Activated naive CD8-positive, alpha-beta T cell treated with anti-CD3 and anti-CD28 coated beads, Interleukin-2, amount 50 U/mL, for 24 hours (primary cell): ENCODE measurements at regions not wholly inside any gene's neighbourhood (a gene's known extent, or its start where the extent isn't known, plus 50 kb on each side); places are given as distances from the start of the nearest gene placed in this dataset.

Source experiments
- ATAC-seq: fragments of 150-1000 bp; cut with Tn5 transposase; one replicate; pipeline ENCODE4 v1.10.0; 2021
- DNase-seq: peaks from one replicate; pipeline ENCODE4 v3.0.0; 2021
- H3K27ac Mint-ChIP-seq: one replicate; pipeline ENCODE4 v1.8.0; 2021; ENCODE audit warnings: mild to moderate bottlenecking, mixed read lengths
- H3K27me3 Mint-ChIP-seq: one replicate; pipeline ENCODE4 v1.8.0; 2021; ENCODE audit warnings: mixed read lengths
- H3K36me3 Mint-ChIP-seq: one replicate; pipeline ENCODE4 v1.8.0; 2021; ENCODE audit warnings: low read depth, mixed read lengths
- H3K4me1 Mint-ChIP-seq: one replicate; pipeline ENCODE4 v1.8.0; 2021; ENCODE audit warnings: mixed read lengths
- H3K4me3 Mint-ChIP-seq: one replicate; pipeline ENCODE4 v1.8.0; 2021; ENCODE audit warnings: mild to moderate bottlenecking, moderate library complexity, mixed read lengths
- H3K9me3 Mint-ChIP-seq: one replicate; pipeline ENCODE4 v1.8.0; 2021; ENCODE audit warnings: mixed read lengths

DNA sequence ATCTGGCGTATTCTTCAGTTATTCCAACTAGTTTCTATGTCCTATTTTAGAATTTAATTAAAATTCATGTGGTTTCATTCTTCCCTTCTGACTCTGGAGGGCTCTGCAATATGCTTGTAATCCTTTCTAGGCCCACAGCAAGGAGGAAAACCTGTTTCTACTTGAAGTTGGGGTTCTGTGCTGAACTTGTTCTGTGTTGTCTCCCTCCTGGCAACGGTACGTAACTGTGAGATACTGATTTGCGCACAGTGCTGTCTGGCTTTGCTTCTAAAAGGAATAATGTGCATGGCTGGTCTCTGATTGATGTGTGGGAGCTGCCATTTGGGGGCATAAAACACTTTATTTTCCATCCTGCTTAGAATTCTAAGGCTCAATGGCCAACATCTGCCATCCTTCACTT lies 81.7 kb downstream of the NABP1 start:
- DNase-seq (no peak), ATAC-seq (no peak)
- H3K9me3 Mint-ChIP-seq: no peaks in the 10 kb centered on the region
- H3K36me3 Mint-ChIP-seq: no peaks in the 10 kb centered on the region
- H3K4me3 Mint-ChIP-seq: no peak overlapping the region
- peaks cover 11% of the 10 kb centered on the region for H3K27me3 Mint-ChIP-seq
- H3K4me1 Mint-ChIP-seq: peaks cover 6% of the 10 kb centered on the region
- no peak overlapping the region for H3K27ac Mint-ChIP-seq

GRCh38 chr2:191760655-191761262 lies 82.8 kb downstream of the NABP1 start:
- Mint-ChIP-seq H3K27ac (no peak overlapping the region), H3K4me3 (no peak overlapping the region), H3K4me1 (peaks cover 6% of the 10 kb centered on the region), H3K36me3 (no peaks in the 10 kb centered on the region), H3K27me3 (peaks cover 11% of the 10 kb centered on the region), H3K9me3 (no peaks in the 10 kb centered on the region)
- ATAC-seq (no peak), DNase-seq (no peak)

GRCh38 chr2:191773136-191773535 lies 73.8 kb downstream of the CAVIN2 start:
- H3K9me3 Mint-ChIP-seq: peaks cover 9% of the 10 kb centered on the region
- no peaks in the 10 kb centered on the region for H3K4me1 Mint-ChIP-seq
- no peak overlapping the region for H3K4me3 Mint-ChIP-seq
- no peak for ATAC-seq
- no peak overlapping the region for H3K27ac Mint-ChIP-seq
- DNase-seq: no peak
- no peaks in the 10 kb centered on the region for H3K36me3 Mint-ChIP-seq
- H3K27me3 Mint-ChIP-seq: peaks cover 1% of the 10 kb centered on the region

DNA sequence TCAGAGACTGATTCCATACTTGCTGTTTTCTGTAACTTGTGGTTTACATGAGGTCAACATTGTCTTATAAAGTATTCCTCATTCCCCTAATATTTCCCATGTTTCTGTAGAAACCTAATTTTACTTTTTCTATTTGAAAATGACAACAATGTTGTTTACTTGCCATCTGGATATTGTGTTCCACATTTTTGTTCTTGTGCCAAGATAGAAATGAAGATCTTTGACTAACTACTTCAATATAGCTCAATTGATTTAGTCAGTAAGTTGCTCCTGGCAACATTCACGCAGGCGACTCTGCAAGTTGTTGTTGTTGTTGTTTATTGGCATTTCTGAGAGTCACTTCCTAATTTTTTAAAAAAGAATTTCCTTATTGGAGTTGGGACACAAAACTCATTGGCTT lies 69.5 kb downstream of the CAVIN2 start:
- DNase-seq (no peak), ATAC-seq (no peak)
- H3K9me3 Mint-ChIP-seq: peaks cover 9% of the 10 kb centered on the region
- H3K36me3 Mint-ChIP-seq: no peaks in the 10 kb centered on the region
- no peak overlapping the region for H3K27ac Mint-ChIP-seq
- no peaks in the 10 kb centered on the region for H3K27me3 Mint-ChIP-seq
- H3K4me1 Mint-ChIP-seq: no peaks in the 10 kb centered on the region
- no peak overlapping the region for H3K4me3 Mint-ChIP-seq

DNA sequence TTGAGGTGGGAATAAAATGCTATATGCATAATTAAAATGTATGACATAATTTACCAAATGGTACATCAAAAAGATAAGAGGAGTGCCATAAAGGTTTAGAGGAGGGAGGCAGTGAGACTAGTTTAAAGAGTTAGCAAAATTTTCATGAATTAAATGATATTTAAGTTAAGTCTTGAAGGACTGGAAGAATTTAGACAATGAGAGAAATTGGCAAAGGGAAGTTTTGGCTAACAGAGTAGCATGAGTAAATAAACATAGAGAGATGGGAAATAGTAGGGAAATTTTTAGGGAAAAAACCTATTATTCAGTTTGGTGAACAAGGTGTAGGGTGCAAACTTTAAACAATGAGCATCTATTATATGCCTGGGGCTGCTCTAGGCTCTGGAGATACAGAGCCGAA lies 68.8 kb downstream of the CAVIN2 start:
- no peak overlapping the region for H3K27ac Mint-ChIP-seq
- H3K9me3 Mint-ChIP-seq: peaks cover 7% of the 10 kb centered on the region
- H3K27me3 Mint-ChIP-seq: no peaks in the 10 kb centered on the region
- no peak for ATAC-seq
- no peaks in the 10 kb centered on the region for H3K36me3 Mint-ChIP-seq
- no peak overlapping the region for H3K4me3 Mint-ChIP-seq
- no peaks in the 10 kb centered on the region for H3K4me1 Mint-ChIP-seq
- no peak for DNase-seq

- no peak for ATAC-seq
- H3K36me3 Mint-ChIP-seq: no peaks in the 10 kb centered on the region
- peaks cover 2% of the 10 kb centered on the region for H3K27me3 Mint-ChIP-seq
- H3K27ac Mint-ChIP-seq: no peak overlapping the region
- DNase-seq: no peak
- H3K4me1 Mint-ChIP-seq: peaks cover 3% of the 10 kb centered on the region
- H3K9me3 Mint-ChIP-seq: no peaks in the 10 kb centered on the region
- H3K4me3 Mint-ChIP-seq: no peak overlapping the region
Measured at GRCh38 chr2:191782351-191782750, 64.5 kb downstream of the CAVIN2 start.

DNA sequence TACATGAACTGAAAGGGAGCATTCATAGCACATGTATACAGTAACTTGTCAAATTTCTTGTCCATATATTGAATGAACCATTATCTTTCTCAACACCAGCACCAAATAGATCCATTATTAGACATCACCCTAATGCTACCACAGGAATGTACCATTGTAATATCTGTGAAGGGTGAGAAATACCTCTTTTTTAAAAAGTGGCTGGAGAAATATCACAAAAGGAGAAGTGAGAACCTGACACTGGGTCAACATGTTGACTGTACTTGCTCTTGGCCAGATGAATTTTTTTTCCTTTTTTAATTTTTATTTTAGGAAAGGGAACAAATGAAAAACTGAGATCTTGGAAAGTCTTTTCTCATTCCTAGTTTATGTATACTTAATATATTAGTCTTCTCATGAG lies 63.5 kb downstream of the CAVIN2 start:
- Mint-ChIP-seq H3K9me3 (no peaks in the 10 kb centered on the region), H3K27me3 (peaks cover 5% of the 10 kb centered on the region), H3K4me1 (peaks cover 3% of the 10 kb centered on the region), H3K36me3 (no peaks in the 10 kb centered on the region), H3K4me3 (no peak overlapping the region), H3K27ac (no peak overlapping the region)
- ATAC-seq (no peak), DNase-seq (no peak)
